SK-N-MC (cell line): ENCODE measurements at regions not wholly inside any gene's neighbourhood (a gene's known extent, or its start where the extent isn't known, plus 50 kb on each side); places are given as distances from the start of the nearest gene placed in this dataset.

Experiments
- EZH2 ChIP-seq: fragments of 200-600 bp; sonication (generic); IDR thresholded peaks from one replicate; pipeline ENCODE4 v1.6.1; 2017; ENCODE audit warnings: antibody characterized with exemption
- FOXP2 ChIP-seq: optimal IDR thresholded peaks from 2 replicates; pipeline ENCODE3; 2011; ENCODE audit warnings: mild to moderate bottlenecking, moderate library complexity; ENCODE audit not compliant: insufficient read depth; ENCODE audit errors: extremely low read length, control extremely low read depth
- POLR2AphosphoS5 ChIP-seq: IDR thresholded peaks from 2 replicates; pipeline ENCODE4 v1.6.1; 2012; ENCODE audit warnings: mild to moderate bottlenecking, low read depth, low read length, borderline replicate concordance

DNA sequence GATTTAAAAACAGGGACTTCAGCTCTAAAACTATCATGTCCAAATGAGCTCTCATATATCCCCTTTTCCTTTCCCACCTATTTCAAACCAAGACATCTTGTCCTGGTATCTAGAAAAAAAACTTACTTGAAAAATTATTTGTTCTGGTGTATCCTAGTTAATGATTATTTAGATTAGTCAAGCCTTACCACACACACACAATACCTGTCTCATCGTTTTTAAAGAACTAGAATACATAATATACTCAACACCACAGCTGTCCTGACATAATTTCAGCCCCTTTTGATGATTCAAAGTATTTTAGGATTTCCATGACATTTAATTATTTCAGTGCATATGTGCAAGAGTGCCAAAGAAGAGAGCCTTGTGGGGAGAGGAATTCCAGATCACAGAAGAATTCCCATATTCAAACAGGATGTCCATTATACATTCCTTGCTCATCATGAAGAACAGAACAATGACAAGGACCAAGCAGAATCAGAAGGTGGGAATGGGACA is 233.7 kb downstream of the SMARCA2 start:
- no peak for TF ChIP-seq EZH2
- no peak for TF ChIP-seq POLR2AphosphoS5
- no peak for TF ChIP-seq FOXP2
